Panc1 (cell line): ENCODE measurements at regions not wholly inside any gene's neighbourhood (a gene's known extent, or its start where the extent isn't known, plus 50 kb on each side); places are given as distances from the start of the nearest gene placed in this dataset.

ENCODE experiments used
- POLR2AphosphoS5 ChIP-seq: IDR thresholded peaks from 2 replicates; pipeline ENCODE4 v1.6.1; 2012; ENCODE audit warnings: mild to moderate bottlenecking, low read depth, low read length, moderate library complexity
- TCF7L2 ChIP-seq: IDR thresholded peaks from 2 replicates; pipeline ENCODE4 v1.6.1; 2011; ENCODE audit warnings: mild to moderate bottlenecking, low read depth, low read length, inconsistent platforms
- TF ChIP-seq, protein P1 (sequence below): fragments of 450-650 bp; IDR thresholded peaks from 2 replicates; pipeline ENCODE4 v1.5.1; 2017; ENCODE audit warnings: mild to moderate bottlenecking

DNA sequence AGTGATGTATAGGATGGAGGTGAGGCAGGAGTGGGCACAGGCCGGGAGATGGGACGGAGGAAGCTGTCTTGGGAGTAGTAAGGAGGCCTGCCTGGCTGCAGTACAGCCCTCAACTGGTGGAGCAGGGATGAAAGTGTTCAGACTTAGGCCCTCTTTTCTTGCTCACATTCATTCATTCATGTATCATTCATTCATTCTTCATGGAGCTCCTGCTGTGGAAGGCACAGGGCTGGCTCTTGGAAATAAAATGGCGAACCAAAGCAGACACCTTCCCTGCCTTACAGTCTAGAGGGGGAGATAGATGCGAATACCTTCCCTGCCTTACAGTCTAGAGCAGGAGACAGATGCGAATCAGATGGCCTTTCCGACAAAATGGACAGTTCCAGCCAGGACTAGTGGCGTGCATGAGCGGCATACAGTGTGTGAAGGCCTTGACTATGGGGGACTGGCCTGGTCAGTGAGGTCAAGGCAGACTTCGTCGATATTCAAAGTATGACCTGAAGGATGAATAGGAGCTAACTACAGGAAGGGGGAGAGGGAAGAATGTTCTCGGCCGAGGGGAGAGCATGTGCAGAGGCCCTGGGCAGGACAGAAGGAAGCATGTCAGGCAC is 143.2 kb upstream of the TLE3 start:
- no peak for TF ChIP-seq POLR2AphosphoS5
- TF ChIP-seq, protein P1, sequence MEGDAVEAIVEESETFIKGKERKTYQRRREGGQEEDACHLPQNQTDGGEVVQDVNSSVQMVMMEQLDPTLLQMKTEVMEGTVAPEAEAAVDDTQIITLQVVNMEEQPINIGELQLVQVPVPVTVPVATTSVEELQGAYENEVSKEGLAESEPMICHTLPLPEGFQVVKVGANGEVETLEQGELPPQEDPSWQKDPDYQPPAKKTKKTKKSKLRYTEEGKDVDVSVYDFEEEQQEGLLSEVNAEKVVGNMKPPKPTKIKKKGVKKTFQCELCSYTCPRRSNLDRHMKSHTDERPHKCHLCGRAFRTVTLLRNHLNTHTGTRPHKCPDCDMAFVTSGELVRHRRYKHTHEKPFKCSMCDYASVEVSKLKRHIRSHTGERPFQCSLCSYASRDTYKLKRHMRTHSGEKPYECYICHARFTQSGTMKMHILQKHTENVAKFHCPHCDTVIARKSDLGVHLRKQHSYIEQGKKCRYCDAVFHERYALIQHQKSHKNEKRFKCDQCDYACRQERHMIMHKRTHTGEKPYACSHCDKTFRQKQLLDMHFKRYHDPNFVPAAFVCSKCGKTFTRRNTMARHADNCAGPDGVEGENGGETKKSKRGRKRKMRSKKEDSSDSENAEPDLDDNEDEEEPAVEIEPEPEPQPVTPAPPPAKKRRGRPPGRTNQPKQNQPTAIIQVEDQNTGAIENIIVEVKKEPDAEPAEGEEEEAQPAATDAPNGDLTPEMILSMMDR: no peak
- TF ChIP-seq TCF7L2: no peak
